ENCODE measurements at regions not wholly inside any gene's neighbourhood (a gene's known extent, or its start where the extent isn't known, plus 50 kb on each side); places are given as distances from the start of the nearest gene placed in this dataset.
"Not testable (repeated sequence)": the region's sequence is repeated elsewhere in the genome, so short reads cannot be mapped to it uniquely, and the experiment has no call there.

DNA sequence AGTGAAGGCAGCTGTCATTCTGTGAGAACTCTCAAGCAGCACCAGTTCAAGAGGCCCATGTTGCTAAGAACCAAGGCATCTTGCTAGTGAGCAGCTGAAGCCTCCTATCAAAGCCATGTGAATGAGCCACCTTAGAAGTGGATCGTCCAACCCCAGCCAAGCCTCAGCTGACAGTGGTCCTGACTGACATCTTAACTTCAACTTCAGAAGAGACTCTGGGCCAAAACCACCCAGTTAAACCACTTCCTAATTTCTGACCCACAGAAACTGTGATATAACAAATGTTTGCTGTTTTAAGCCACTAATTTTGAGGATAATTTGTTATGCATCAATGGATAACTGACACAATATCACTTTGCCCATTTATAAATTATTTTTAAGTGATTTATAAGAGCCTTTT is 256.0 kb downstream of the RPAP3 start:
- TF ChIP-seq, protein P1, sequence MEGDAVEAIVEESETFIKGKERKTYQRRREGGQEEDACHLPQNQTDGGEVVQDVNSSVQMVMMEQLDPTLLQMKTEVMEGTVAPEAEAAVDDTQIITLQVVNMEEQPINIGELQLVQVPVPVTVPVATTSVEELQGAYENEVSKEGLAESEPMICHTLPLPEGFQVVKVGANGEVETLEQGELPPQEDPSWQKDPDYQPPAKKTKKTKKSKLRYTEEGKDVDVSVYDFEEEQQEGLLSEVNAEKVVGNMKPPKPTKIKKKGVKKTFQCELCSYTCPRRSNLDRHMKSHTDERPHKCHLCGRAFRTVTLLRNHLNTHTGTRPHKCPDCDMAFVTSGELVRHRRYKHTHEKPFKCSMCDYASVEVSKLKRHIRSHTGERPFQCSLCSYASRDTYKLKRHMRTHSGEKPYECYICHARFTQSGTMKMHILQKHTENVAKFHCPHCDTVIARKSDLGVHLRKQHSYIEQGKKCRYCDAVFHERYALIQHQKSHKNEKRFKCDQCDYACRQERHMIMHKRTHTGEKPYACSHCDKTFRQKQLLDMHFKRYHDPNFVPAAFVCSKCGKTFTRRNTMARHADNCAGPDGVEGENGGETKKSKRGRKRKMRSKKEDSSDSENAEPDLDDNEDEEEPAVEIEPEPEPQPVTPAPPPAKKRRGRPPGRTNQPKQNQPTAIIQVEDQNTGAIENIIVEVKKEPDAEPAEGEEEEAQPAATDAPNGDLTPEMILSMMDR (IDR thresholded peaks at IDR 0.05): no peak
- no peak overlapping the region for H3K4me3 Mint-ChIP-seq
- peaks cover 22% of the 10 kb centered on the region for H3K27me3 Mint-ChIP-seq (ENCODE audit: insufficient read depth)
- H3K27ac Mint-ChIP-seq: no peak overlapping the region
- H3K9me3 Mint-ChIP-seq: peaks cover 3% of the 10 kb centered on the region; the same call in 1 of the 2 replicates
- H3K4me1 Mint-ChIP-seq (ENCODE audit: low read depth): no peaks in the 10 kb centered on the region
- no peak for DNase-seq
- H3K36me3 Mint-ChIP-seq (ENCODE audit: low read depth): peaks cover 1% of the 10 kb centered on the region; the same call in 1 of the 2 replicates

DNA sequence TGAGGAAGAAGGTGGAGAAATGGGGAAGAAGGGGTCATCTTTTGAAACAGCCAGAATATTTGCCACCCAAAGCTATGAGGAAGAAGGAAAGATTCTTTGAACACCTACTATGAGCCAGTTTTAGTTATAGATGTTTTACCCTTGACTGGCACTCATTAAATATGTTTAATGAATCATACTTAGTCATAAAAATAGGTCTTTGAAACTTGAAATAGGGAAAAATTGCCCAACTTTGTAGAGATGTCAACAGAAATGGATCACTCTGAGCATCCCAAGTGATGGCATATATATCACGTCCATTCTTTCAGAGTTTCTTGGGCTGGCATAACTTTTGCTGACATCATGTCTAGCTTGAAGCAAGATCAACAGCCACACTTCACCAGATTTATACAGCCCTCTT is 263.5 kb downstream of the RPAP3 start:
- peaks cover 26% of the 10 kb centered on the region for H3K36me3 Mint-ChIP-seq (ENCODE audit: low read depth)
- H3K9me3 Mint-ChIP-seq: peaks cover 30% of the 10 kb centered on the region
- H3K27me3 Mint-ChIP-seq (ENCODE audit: insufficient read depth): peaks cover 4% of the 10 kb centered on the region
- no peak overlapping the region for H3K4me3 Mint-ChIP-seq
- no peaks in the 10 kb centered on the region for H3K4me1 Mint-ChIP-seq (ENCODE audit: low read depth)
- TF ChIP-seq, protein P1 (IDR thresholded peaks at IDR 0.05): no peak
- no peak overlapping the region for H3K27ac Mint-ChIP-seq
- no peak for DNase-seq

DNA sequence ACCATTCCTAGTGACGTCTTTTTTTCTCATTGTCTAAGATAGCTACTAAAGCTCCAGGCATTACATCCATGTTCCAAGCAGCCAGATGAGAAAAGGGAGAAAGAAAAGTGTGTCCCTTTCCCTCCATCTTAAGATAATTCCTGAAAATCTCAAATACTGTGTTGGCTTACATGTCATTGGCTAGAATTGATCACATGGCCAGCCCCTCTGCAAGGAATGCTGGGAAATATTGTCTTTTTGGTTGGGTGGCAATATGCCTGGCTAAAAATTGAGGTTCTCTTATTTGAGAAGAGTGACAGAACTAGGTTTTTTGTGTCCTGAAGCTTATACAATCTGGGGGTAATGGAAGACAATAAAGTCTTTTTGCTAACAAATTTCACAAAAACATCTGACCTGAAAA is 264.3 kb downstream of the RPAP3 start:
- DNase-seq: no peak
- Mint-ChIP-seq H3K27ac (no peak overlapping the region), H3K36me3 (ENCODE audit: low read depth) (peaks cover 26% of the 10 kb centered on the region), H3K9me3 (peaks cover 30% of the 10 kb centered on the region), H3K27me3 (ENCODE audit: insufficient read depth) (no peaks in the 10 kb centered on the region; the same call in none of the 2 replicates), H3K4me3 (no peak overlapping the region), H3K4me1 (ENCODE audit: low read depth) (no peaks in the 10 kb centered on the region)
- TF ChIP-seq, protein P1 (IDR thresholded peaks at IDR 0.05): no peak

DNA sequence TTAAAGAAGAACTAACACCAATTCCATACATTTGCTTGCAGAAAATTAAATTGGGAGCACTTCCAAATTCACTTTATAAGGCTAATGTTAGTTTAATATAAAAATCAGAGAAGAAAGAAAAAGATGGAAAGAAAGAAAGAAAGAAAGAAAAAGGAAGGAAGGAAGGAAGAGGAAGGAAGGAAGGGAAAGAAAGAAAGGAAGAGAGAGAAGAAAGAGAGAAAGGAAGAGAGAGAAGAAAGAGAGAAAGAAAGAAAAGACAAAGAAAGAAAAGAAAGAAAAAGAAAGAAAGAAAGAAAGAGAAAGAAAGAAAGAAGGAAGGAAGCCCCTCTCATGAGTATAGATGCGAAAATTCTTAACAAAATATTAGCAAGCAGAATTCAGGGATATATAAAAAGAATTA is 267.7 kb downstream of the RPAP3 start:
- no peak overlapping the region for H3K4me3 Mint-ChIP-seq
- peaks cover 14% of the 10 kb centered on the region for H3K9me3 Mint-ChIP-seq
- no peak for DNase-seq
- H3K4me1 Mint-ChIP-seq (ENCODE audit: low read depth): peaks cover 15% of the 10 kb centered on the region
- no peaks in the 10 kb centered on the region for H3K27me3 Mint-ChIP-seq (ENCODE audit: insufficient read depth)
- no peak overlapping the region for H3K27ac Mint-ChIP-seq
- H3K36me3 Mint-ChIP-seq (ENCODE audit: low read depth): peaks cover 17% of the 10 kb centered on the region
- TF ChIP-seq, protein P1 (IDR thresholded peaks at IDR 0.05): no peak

DNA sequence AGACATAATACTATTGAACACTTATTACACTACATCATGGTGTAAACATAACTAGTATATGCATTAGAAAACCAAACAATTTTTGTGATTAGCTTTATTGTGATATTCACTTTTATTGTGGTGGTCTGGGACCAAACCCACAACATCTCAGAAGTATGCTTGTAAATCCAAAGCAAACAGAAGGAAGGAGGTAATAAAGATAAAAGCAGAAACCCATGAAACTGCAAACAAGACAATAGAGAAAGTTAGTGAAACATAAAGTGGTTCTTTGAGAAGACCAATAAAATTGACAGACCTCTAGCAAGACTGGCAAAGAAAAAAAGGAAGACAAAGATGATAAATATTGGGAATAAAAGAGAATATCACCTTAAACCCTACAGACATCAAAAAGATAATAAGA is 268.3 kb downstream of the RPAP3 start:
- Mint-ChIP-seq H3K4me1 (ENCODE audit: low read depth) (peaks cover 17% of the 10 kb centered on the region), H3K9me3 (peaks cover 8% of the 10 kb centered on the region; the same call in 1 of the 2 replicates), H3K27ac (no peak overlapping the region), H3K4me3 (no peak overlapping the region), H3K36me3 (ENCODE audit: low read depth) (peaks cover 12% of the 10 kb centered on the region; the same call in 1 of the 2 replicates), H3K27me3 (ENCODE audit: insufficient read depth) (no peaks in the 10 kb centered on the region)
- DNase-seq: no peak
- TF ChIP-seq, protein P1 (IDR thresholded peaks at IDR 0.05): no peak

DNA sequence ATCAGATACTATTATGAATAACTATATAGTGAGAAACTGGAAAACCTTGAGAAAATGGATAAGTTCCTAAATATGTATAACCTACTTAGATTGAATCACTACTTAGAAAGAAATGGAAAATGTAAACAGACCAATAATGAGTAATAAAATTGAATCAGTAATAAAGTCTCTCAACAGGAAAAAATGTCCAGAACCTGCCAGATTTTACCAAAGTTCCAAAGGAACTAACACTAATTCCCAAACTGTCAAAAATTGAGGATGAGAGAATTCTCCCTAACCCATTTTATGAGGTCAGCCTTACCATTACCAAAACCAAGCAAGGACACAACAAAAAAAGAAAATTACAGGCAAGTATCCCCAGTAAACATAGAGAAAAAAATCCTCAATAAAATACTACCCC is 272.0 kb downstream of the RPAP3 start:
- Mint-ChIP-seq H3K27me3 (ENCODE audit: insufficient read depth) (no peaks in the 10 kb centered on the region), H3K36me3 (ENCODE audit: low read depth) (peaks cover 5% of the 10 kb centered on the region; the same call in 1 of the 2 replicates)
- TF ChIP-seq, protein P1 (IDR thresholded peaks at IDR 0.05): no peak

DNA sequence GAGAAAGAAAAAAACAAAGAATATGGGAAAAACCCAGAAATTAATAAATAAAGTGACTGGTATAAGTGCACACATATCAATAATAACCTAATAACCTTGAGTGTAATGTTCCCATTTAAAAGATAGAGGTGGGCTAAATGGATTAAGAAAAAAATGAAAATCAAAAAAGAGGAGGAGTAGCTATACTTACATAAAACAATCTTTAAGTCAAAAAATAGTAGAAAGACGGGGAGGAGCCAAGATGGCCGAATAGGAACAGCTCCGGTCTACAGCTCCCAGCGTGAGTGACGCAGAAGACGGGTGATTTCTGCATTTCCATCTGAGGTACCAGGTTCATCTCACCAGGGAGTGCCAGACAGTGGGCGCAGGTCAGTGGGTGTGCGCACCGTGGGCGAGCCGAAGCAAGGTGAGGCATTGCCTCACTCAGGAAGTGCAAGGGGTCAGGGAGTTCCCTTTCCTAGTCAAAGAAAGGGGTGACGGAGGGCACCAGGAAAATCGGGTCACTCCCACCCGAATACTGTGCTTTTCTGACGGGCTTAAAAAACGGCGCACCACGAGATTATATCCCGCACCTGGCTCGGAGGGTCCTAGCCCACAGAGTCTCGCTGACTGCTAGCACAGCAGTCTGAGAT is 279.0 kb downstream of the RPAP3 start:
- not testable (repeated sequence) for H3K36me3 Mint-ChIP-seq (ENCODE audit: low read depth); H3K9me3 Mint-ChIP-seq; H3K27ac Mint-ChIP-seq; H3K27me3 Mint-ChIP-seq (ENCODE audit: insufficient read depth); DNase-seq; H3K4me3 Mint-ChIP-seq
- peaks cover 18% of the 10 kb centered on the region for H3K4me1 Mint-ChIP-seq (ENCODE audit: low read depth)

More for the DNA sequence above, 272.0 kb downstream of the RPAP3 start:
- H3K4me1 Mint-ChIP-seq (ENCODE audit: low read depth): peaks cover 17% of the 10 kb centered on the region
- H3K27ac Mint-ChIP-seq: no peak overlapping the region
- no peak for DNase-seq
- no peak overlapping the region for H3K4me3 Mint-ChIP-seq
- H3K9me3 Mint-ChIP-seq: peaks cover 5% of the 10 kb centered on the region; the same call in 1 of the 2 replicates
